NCI-H2029 (cell line): ENCODE measurements at regions not wholly inside any gene's neighbourhood (a gene's known extent, or its start where the extent isn't known, plus 50 kb on each side); places are given as distances from the start of the nearest gene placed in this dataset.

Experiments used
- DNase-seq: peaks from one replicate; lab custom pipeline; 2025; lab: John Stamatoyannopoulos, UW

DNA sequence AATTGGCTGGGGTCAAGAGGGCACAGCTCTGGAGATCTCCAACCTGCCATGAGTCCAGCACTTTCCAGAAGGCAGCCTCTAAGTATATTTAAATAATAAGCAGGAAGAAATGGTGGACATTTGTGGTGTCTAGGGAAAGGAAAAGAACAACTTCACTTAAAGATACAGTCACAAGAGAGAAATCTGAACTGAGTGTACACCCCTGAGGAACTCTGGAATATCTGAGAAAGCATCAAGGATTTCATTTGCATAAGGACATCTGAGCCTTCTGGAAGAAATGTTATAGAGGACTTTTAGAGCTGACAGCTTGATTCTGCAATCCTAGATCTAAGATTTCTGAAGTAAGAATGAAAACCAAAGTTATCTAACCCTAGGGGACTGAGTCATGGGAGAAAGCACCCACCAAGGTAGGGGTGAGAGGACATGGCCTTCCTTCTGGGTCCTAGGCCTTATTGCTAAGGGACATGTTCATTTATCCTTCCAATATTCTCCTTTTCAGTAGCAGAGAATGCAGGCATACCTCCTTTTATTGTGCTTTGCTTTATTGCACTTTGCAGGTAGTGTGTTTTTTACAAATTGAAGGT lies 253.4 kb upstream of the SLC24A2 start:
- DNase-seq: no peak

DNA sequence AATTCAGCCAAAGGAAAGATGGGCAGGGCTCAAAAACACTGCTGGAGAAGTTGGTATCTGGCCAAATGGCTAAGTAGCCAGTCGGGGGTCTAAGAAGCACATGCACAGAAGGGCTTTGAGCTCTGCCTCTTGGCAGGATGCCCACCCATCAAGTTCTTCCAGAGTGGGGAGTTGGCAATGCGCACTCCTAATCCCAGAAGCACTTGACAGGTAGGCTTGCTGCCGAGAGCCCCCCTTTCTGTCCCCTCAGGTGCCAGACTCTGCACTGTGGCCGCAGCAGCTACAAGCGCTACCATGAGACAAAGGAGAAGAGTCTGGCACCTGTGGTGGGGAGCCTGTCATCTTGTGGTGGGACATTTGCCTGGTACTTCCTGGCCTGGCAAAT lies 252.9 kb upstream of the SLC24A2 start:
- no peak for DNase-seq

DNA sequence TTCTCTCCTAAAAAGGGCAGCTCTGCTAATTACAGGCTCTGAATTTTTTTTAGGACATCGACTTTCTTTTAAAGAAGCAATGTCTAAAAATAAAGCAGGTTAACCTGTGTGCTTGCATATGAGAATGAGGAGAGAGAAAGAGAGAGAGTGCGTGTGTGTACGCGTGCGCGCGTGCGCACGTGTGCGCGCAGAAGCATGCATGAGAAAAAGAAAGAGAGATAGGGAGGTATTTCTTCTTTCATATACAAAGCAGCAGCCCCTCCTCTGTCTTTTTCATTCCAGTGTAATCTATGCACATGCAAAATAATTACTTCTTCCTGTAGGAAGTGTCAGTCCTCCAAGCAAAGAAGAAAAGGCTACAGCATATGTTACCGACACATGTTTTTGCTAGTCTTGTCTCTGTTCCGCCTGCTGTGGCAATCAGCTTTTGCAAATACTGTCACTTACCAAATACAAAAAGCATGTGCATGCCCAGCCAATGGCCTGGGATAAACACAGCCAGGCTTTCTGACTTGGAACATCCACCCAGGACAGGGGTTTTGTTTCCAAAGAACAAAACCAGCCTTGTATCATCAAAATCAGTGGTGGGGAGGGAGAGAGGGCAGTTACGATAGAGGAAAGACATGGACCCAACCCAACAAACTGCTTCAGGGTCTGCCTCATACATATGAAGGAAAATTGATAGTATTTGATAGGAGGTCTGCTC lies 252.3 kb upstream of the SLC24A2 start:
- no peak for DNase-seq

DNA sequence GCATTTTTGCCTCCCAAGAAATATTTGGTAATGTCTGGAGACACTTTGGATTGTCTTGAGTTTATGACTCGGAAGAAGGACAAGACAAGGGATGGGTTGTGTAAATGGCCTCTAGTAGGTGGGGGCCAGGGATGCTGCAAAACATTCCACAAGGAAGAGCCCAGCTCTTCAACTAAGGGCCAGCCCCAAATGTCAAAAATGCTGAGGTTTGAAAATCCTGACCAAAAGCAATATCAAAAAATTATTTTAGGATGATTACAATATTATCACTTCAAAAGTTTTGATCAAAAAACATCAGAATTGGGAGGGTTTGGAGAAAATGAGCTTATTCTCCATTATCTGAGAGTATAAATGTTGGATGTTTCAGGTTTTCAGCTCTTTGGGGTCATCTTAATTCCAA lies 248.9 kb upstream of the SLC24A2 start:
- DNase-seq: no peak

DNA sequence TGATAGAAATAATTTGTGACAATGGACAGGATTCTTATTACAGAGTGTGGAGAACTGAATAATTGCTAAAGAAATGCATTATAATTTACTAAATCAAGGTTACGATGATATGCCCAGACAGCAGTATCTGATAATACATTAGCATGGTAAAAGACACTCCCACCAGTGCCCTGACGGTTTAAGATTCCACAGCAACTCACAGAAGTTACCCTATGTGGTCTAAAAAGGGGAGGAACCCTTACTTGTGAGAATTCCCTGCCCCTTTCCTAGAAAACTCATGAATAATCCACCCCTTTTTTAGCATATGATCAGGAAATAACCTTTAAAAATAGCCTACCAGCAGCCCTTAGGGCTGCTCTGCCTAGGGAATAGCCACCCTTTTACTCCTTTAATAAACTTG lies 244.7 kb upstream of the SLC24A2 start:
- DNase-seq: no peak

DNA sequence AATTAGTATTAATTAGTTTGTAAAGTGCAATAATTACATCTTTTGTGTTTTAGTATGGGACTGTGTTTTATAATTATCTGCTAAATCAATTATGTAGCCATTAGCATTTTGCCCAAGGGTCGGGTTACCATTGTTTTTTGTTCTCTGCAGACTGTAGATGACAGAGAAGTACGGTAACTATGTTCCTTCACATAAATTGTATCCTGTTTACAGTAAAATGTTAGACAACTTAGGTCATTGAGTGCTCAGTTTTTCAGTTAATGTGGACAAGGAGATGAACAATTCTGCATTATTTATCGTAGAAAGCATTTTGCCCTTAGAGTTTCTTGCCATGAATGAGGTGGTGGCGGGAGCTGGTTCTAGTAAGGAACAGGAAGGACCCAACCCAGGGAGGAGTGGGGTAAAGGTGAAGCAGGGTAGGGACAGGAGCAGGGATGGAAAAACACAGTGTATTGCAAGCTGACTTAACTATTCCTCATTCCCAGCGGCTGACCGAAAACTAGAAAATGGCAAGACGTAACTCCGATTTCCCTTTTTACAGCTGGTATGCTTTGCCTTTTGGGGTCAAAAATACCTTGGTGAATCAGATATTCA lies 243.7 kb upstream of the SLC24A2 start:
- no peak for DNase-seq

DNA sequence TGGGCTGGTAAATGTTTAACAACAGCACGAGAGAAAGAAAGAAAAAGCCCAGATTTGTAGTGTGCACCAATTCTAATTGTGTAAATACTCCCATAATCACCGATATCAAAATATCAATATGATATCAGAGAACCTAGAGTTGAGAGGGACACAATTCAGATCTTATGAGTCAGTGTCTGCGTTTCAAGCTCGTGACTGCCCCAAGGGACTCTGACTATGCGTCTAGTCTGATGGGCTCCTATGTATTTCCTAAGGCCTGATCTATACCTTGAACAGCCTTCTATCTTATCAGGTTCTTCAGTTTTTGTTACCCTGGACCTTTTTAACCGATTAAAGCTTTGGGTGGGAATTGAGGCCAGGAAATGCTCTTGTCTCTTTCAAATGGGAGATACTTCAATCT lies 243.0 kb upstream of the SLC24A2 start:
- DNase-seq: no peak

DNA sequence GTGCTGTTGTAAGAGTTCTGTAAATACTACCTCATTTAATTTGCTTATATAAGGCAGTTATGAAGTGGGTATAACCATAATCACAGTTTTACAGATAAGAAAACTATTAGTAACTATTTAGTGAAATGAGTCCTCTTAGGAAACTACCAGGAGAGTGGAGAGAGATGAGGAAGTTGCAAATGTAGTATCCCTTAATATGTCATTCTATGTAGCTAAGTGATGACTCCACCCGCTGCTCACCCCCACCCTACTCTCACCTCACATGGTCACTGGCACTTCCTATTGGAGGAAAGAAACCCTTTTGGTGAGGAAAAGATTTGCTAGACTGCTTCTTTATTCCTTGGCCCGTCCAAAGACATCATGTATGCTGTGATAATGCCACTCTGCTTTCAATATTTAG lies 241.8 kb upstream of the SLC24A2 start:
- DNase-seq: no peak

DNA sequence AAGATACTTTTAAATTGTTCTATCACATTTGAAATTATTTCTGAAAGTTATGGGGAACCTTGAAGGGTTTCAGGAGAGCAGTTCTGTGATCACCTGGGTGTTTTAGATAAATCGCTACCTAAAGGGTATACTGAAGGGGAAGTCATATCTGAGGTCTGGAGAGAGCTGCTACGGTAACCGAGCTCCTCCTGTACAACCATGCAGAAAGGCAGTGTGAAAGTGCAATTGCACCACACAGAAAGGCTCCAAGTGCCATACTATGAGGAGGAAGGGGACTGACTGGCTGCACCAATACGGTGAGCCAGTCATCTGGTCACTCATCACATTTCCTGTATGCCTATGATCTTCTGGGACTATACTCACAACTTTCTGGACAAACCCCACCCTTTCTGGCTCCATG lies 241.4 kb upstream of the SLC24A2 start:
- no peak for DNase-seq

DNA sequence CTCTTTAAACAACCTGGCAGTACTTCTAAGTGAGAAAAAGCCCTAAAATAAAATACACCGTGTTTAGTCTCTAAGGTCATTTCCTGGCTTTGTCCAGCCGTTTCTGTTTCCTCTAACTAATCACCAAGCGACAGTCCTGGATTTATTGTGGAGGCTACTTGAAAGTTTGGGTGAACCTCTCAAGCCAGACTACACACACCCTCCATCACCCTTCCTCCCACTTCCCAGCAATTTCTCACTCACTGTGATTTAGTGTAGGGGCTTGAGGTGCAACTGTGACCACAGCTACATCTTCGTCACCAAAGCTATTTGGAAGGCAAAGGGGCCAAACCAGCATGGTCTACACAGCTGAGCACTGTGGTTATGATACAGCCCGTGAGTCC lies 240.0 kb upstream of the SLC24A2 start:
- no peak for DNase-seq

DNA sequence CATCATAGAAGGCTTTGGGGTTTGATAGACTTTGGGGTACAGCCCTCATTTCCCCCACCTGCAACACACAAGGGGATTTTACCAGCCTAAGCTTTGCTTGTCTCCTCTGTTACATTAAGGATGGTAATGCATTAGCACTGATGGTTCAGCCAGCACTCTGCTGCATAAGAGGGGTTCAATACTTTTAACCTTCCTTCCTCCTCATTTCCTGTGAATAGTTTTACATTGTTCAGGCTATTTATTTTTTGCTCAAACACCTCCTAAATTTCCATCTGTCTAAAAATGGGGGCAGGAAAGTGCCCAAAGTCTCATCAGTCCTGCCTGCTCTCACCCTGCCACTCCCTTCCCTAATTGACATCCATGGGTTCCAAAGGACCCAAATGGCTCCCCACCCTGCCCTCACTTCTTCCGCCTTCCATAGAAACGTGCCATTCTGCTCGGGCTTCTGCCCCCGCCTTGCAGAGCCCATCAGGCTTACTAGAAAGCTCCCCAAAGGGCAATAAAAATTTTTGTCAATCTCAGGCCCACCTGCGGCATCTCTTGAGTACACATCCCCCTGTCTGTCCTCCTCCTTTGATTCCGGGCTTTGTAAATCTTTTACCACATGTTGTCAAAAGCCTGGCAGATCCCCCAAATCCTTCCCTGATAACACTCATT lies 239.5 kb upstream of the SLC24A2 start:
- DNase-seq: no peak

DNA sequence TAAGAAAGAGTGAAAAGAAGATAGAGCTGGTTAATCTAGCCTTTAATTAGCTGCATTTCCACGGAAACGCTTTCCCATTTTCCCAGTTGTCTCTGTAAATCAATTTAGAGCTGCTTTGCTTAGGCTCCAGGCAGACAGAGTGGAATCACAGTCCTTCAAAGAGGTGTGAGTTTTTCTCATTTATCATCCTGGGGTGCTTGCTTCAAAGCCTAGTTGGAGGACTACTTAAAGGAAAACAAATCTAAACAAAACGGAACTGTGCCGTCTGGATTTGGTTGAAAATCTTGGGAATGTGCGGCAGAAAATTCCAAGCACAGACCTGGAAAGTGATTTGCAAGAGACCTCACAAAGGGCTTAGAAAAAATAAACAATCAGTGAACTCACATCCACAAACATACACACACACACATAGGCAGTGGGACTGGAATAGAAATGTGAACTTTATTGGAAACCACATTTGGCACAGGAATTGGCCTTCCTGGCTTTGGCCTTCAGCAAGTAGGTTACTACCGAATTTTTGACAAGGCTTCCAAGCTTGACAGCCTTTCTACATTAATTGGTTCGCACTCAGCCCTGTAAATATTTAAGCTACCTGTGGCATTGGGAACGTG lies 235.2 kb upstream of the SLC24A2 start:
- DNase-seq: no peak

DNA sequence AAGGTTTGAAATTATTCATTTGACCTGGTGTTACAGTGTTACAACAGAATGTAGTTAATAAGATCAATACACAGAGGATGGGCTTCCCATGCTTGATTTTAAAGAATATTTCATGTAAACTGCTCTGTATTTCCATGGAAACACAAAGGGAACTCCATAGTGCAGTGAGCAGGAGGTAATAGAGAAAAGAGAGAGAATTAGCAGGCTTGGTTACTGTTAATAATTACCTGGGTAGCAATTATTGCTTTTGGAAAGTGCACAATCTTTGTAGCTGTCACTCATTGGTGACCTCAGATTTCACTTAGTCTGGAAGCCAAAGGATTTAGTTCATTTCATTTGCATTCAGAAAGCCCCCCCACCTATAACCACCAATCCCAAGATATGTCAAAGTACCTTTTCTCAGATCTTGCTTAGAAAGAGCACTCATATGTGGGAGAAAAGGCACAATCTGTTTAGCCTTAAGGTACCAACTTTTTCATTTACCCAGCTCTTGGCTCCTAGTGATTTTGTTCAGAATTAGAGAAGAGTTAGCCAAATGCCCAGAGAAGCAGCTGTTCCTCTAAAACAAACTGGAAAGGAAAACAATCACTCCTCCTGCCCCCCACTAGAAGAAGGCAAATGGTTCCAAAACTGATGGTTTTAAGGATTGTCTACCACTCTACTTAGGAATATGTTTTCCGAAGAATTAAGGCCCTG lies 234.5 kb upstream of the SLC24A2 start:
- no peak for DNase-seq

DNA sequence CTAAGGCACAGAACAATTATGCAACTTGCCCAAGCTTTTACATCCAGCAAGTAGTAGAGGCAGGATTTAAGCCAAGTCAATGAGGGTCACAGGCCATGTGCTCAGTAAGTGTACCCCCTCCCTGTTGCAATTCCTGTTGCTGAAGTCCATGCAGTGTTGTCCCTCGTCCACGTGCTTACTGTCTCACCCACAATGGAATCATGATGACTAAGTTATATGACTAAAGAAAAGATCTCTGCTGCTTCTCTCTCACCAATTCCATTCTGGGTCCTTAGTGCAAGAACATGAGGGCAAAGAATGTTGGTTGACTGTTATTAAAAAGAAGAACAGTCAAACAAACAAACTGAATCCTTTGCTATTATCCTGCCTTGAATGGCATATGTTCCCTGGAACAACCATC lies 233.6 kb upstream of the SLC24A2 start:
- no peak for DNase-seq

DNA sequence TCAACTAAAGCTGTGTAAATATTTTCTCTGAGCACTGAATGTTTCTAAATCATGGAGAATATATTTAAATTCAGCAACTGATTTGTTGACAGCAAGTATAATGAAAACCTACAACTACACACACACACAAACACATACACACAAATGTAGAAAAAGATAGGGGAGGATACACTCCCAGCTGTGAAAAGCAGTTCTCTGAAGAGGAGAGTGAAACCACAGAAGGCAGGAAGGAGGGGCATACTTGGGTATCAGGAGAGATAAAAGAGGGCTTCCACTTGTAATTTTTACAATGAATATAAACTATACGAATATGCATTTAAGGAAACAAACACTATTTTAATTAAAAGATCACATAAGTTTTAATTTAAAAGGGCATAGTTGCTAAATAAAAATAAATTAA lies 227.8 kb upstream of the SLC24A2 start:
- DNase-seq: no peak

DNA sequence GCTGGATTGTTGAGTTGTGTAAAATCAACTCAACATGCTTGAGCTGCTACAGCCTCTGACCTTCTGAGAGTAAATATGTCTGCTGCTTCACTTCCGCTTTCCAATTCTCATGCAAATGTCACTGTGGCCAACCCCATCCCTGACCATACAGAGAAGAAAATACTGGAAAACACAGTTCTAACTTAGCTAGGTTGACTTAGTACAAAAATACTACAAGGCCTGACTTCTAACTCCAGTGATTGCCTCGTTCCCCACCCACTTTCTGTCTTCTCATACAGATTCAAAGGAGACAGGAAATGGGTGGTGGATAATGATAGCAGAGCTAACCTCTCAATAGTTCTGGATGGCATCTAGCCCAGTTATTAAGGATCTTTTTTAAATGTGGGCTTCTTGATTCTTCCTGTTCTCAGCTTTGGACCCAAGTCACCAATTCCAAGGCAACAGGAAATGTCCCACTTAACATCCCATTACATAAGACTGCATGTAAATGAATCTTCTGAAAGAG lies 226.6 kb upstream of the SLC24A2 start:
- peak; percentile 1 for DNase-seq

DNA sequence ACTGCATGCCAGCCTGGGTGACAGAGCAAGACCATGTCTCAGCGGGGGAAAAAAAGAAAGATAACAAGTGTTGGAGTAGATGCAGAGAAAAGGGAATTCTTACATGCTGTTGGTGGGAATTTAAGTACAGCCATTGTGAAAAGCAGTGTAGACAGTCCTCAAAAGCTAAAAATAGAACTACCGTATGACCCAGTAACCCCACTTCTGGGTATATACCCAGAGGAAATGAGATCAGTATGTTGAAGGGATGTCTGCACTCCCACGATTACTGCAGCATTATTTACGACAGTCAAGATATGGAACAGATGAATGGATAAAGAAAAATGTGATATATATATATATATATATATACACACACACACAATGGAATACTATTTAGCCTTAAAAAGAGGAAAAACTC lies 225.3 kb upstream of the SLC24A2 start:
- no peak for DNase-seq

DNA sequence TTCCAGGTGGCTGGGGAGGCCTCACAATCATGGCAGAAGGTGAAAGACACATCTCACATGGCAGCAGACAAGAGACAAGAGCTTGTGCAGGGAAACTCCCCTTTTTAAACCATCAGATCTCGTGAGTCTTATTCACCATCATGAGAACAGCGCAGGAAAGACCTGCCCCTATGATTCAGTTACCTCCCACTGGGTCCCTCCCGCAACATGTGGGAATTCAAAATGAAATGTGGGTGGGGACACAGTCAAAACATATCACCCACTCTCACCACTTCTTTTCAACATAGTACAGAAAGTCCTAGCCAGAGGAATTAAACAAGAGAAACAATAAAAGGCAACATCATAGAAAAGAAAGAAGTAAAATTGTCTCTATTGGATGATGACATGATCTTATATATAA lies 223.4 kb upstream of the SLC24A2 start:
- no peak for DNase-seq

DNA sequence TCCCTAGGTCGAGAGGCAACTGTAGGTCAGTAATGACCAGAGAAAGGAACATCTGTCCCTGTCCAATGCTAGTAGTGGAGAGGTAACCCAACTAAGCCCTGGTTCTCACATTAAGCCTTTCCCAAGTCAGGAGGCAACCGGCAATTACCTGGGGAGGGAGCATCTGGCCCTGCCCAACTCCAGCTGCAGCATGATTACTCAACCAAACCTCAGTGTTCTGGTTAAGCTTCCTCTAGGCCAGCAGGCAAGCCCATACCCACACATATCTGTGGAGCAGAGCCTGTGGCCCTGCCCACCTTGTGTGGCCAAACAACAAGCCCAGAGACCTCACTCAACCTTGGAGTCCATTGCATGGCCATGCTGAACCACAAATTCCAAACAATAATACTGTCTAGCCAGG lies 220.8 kb upstream of the SLC24A2 start:
- DNase-seq: no peak

DNA sequence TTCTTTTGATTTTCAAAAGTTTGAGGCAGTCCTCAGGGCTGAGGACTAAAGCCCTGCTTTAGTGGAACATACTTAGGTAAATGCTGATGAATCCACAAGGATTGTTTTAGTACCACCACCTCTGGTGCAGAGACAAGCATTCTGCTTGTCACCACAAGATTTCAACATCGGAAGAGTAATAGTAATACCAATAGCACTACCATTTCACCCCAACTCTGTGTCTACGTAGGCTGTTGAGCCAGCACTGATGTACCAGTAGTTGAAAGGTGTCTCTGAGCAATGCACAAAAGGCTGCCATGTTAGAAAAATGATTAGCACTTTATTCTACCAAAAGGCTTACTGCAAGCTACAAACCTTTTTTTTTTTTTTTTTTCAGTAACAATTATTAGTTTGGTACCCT lies 213.2 kb upstream of the SLC24A2 start:
- DNase-seq: no peak

DNA sequence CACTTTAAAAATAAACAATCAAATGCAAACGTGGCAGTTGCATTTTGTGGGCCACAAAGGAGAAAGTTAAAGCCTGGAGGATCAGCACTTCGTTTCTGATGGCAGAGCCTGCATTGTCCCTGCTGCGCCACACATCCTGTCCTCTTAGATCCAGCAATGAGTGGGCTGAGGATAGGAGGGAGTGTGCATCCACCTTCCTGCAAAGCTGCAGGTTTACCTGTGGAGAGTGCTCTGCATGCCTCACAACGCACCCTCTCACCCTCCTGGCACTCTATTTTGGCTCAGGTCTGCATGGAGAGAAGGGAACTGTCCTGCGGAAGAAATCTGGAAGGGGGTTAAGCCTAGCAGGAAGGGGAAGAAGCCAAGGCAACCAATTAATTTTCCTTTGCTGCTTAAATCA lies 212.2 kb upstream of the SLC24A2 start:
- no peak for DNase-seq

DNA sequence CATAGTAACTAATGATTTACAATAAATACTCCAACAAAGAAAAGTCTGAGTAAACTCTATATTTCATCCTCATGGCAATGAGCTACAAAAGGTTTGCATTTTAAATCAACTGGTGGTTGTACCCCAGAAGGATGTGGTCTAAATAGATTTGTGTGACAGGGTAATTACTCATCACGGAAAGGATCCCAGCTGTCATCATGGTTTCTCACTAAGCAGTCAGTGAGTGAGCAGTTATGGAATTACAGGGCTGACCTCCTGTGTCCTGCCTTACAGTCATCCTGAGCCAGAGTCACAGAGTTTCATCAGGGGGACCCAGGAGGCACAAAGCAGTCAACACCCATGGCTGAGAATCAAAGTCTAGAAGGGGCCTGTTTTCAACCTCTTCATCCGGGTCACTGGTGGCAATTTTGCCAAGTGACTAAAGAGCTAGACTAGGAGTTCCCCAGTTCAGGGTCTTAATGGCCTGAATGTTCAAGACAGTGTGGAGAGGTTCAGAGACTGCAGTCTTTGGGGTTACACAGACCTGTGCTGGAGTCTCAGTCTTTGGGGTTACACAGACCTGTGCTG lies 210.7 kb upstream of the SLC24A2 start:
- no peak for DNase-seq
